ENCODE measurements at regions not wholly inside any gene's neighbourhood (a gene's known extent, or its start where the extent isn't known, plus 50 kb on each side); places are given as distances from the start of the nearest gene placed in this dataset.

DNA sequence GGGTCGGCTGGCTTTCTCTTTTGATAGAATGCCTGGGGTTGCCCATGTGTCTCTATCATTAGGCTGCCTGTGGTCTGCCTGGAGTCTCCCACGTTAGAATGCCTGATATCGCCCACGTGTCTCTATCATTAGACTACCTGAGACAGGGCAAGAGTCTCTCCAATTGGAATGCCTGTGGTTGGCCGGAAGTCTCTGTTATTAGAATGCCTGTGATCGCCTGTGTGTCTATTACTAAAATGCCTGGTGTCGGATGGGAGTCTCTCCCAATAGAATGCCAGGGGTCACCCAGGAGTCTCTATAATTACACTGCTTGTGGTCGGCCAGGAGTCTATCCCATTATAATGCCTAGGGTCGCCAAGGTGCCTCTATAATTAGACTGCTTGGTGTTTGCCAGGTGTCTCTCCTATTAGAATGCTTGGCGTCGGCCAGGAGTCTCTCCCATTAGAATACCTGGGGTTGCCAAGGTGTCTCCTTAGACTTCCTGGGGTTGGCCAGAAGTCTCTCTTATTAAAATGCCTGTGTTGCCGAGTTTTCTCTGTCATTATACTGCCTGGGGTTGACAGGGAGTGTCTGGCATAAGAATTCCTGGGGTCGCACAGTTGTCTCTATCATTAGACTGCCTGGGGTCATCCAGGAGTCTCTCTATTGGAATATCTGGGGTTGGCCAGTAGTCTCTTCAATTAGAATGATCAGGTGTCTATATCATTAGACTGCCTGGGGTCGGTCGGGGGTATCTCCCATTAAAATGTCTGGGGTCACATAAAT, 2272.8 kb downstream of the TP53TG3F start:
- in situ Hi-C loops (cut with MboI), result no loop called here
- Histone ChIP-seq H3K4me1 (replicated peaks in 1 of 2; ENCODE audit: control insufficient read depth in 2 of 2, insufficient read depth in 2 of 2, low read length in 2 of 2) (no peaks in the 10 kb centered on the region), H3K9me3 (replicated peaks; ENCODE audit: control insufficient read depth, insufficient read depth, low read depth, low read length) (no peaks in the 10 kb centered on the region), H3K4me2 (ENCODE audit: insufficient read depth, low read length) (no peak overlapping the region), H3K79me2 (ENCODE audit: control insufficient read depth, insufficient read depth, low read length) (no peaks in the 10 kb centered on the region), H3K4me3 (no peak overlapping the region), H3K9ac (ENCODE audit: insufficient read depth in 1 of 2, low read depth in 2 of 2, low read length in 2 of 2) (no peak overlapping the region), H2AFZ (ENCODE audit: low read depth, low read length) (no peak overlapping the region), H3K27me3 (ENCODE audit: control insufficient read depth in 2 of 2, insufficient read depth in 2 of 2, low read length in 2 of 2) (no peaks in the 10 kb centered on the region), H3K9me1 (ENCODE audit: control insufficient read depth, insufficient read depth, low read length) (no peaks in the 10 kb centered on the region), H3K36me3 (ENCODE audit: control insufficient read depth, insufficient read depth, low read length) (no peaks in the 10 kb centered on the region), H3K27ac (ENCODE audit: extremely low read depth, low read depth, low read length) (no peak overlapping the region), H4K20me1 (replicated peaks; ENCODE audit: control insufficient read depth, insufficient read depth, low read length) (no peaks in the 10 kb centered on the region)
- ATAC-seq (no peak), DNase-seq (ENCODE audit: extremely low read depth in 1 of 4, low spot score in 3 of 4) (no peak), FAIRE-seq (no peak)
- no peak for TF ChIP-seq BACH1 (tag; IDR thresholded peaks at IDR 0.05)
- no peak for TF ChIP-seq ARID2 (IDR thresholded peaks at IDR 0.05)
- no peak for TF ChIP-seq ZNF764 (CRISPR knock-in tag; IDR thresholded peaks at IDR 0.05; ENCODE audit: low read depth)
- no peak for TF ChIP-seq CTBP1 (IDR thresholded peaks at IDR 0.05; ENCODE audit: borderline replicate concordance)
- no peak for TF ChIP-seq RAD51 (IDR thresholded peaks at IDR 0.05; ENCODE audit: borderline replicate concordance, low read depth)
- TF ChIP-seq, protein P1, sequence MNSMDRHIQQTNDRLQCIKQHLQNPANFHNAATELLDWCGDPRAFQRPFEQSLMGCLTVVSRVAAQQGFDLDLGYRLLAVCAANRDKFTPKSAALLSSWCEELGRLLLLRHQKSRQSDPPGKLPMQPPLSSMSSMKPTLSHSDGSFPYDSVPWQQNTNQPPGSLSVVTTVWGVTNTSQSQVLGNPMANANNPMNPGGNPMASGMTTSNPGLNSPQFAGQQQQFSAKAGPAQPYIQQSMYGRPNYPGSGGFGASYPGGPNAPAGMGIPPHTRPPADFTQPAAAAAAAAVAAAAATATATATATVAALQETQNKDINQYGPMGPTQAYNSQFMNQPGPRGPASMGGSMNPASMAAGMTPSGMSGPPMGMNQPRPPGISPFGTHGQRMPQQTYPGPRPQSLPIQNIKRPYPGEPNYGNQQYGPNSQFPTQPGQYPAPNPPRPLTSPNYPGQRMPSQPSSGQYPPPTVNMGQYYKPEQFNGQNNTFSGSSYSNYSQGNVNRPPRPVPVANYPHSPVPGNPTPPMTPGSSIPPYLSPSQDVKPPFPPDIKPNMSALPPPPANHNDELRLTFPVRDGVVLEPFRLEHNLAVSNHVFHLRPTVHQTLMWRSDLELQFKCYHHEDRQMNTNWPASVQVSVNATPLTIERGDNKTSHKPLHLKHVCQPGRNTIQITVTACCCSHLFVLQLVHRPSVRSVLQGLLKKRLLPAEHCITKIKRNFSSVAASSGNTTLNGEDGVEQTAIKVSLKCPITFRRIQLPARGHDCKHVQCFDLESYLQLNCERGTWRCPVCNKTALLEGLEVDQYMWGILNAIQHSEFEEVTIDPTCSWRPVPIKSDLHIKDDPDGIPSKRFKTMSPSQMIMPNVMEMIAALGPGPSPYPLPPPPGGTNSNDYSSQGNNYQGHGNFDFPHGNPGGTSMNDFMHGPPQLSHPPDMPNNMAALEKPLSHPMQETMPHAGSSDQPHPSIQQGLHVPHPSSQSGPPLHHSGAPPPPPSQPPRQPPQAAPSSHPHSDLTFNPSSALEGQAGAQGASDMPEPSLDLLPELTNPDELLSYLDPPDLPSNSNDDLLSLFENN (IDR thresholded peaks at IDR 0.05; ENCODE audit: low read depth in 2 of 2, low read length in 2 of 2), result no peak
- no peak for TF ChIP-seq MTA2 (IDR thresholded peaks at IDR 0.05; ENCODE audit: low read depth)
- TF ChIP-seq WHSC1 (IDR thresholded peaks at IDR 0.05; ENCODE audit: low read length), result no peak
- TF ChIP-seq MYC (IDR thresholded peaks at IDR 0.05; ENCODE audit: low read depth, low read length), result no peak
- TF ChIP-seq MYC (CRISPR knock-in tag; IDR thresholded peaks at IDR 0.05; ENCODE audit: borderline replicate concordance, low read depth), result no peak
- TF ChIP-seq GTF2F1 (IDR thresholded peaks at IDR 0.05; ENCODE audit: low read depth, low read length), result no peak
- no peak for TF ChIP-seq NFIC (IDR thresholded peaks at IDR 0.05)
- intact Hi-C loops (cut with micrococcal nuclease), result no loop called here
- under 1% methylated on average over 15 of the region's 15 CpGs for WGBS (ENCODE audit: insufficient coverage, low coverage, missing lambda C conversion rate)
- ChIA-PET POLR2A (no interaction called here), CTCF (ENCODE audit: low intra/inter-chr PET ratio) (no interaction called here)
- no TSS peak for BruUV-seq (replicated peaks)

Measured in K562 (cell line).